Coronary artery (tissue), 2 donors: ENCODE measurements at regions not wholly inside any gene's neighbourhood (a gene's known extent, or its start where the extent isn't known, plus 50 kb on each side); places are given as distances from the start of the nearest gene placed in this dataset.

ENCODE experiments used
- DNase-seq: peaks from one replicate; pipeline ENCODE4 v3.0.0-alpha.2; 2017; ENCODE audit warnings: low spot score
- H3K27ac ChIP-seq, 2 donors: fragments of 200-600 bp; sonication (generic); one replicate each; pipeline ENCODE4 v1.5.1; 2016 to 2019
- H3K4me3 ChIP-seq: fragments of 200-600 bp; sonication (generic); 2 replicates; pipeline ENCODE4 v1.5.1; 2016; ENCODE audit warnings: mild to moderate bottlenecking, moderate library complexity
- CTCF ChIP-seq: fragments of 200-600 bp; sonication (generic); IDR thresholded peaks from one replicate; pipeline ENCODE4 v1.5.1; 2019; ENCODE audit warnings: antibody characterized with exemption

- TF ChIP-seq CTCF, result no peak
- Histone ChIP-seq H3K4me3 (no peak overlapping the region), H3K27ac (no peak overlapping the region)
- DNase-seq, result no peak
Observed at GRCh38 chr4:20091781-20092180, 159.9 kb upstream of the SLIT2 start.

GRCh38 chr4:20087522-20087911 is 164.2 kb upstream of the SLIT2 start:
- H3K27ac ChIP-seq, result no peak overlapping the region
- TF ChIP-seq CTCF, result no peak
- no peak for DNase-seq
- no peak overlapping the region for H3K4me3 ChIP-seq

GRCh38 chr4:20086799-20087521 is 164.7 kb upstream of the SLIT2 start:
- H3K27ac ChIP-seq, result no peak overlapping the region
- TF ChIP-seq CTCF, result no peak
- no peak for DNase-seq
- H3K4me3 ChIP-seq, result no peak overlapping the region

DNA sequence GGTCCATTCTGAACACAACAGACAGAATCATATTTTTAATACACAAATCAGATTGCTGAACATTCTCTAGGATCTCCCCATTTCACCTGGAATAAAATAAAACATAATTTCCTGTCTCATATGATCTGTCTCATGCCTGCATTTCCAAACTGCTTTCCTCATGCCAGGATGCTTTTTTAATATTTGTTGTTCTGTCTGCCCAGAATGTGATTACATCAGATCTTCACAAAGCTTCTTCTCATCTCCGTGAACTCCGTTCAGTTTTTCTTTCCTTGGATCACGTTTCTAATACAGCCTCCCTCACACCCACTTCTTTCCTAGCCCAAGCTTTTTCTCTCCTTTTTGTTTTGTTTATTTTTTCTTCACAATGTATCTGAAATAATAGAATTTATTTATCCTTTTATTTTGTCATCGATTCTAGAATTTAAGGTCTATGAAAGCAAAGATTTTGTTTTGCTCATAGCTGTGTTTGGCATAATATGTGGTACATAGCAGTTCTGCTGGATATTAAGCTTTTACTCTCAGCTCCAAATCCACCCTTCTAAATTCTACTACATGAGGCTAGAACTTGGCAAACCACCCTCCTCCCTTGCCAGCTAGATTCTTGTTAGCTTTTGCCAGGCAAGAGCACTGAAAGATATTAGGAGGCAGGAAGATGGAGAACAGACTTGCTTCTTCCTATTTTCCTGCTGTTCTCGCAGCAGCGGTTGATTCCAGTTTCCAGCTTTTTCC is 165.5 kb upstream of the SLIT2 start:
- no peak overlapping the region for H3K27ac ChIP-seq
- no peak overlapping the region for H3K4me3 ChIP-seq
- no peak for TF ChIP-seq CTCF
- DNase-seq, result no peak

- no peak for DNase-seq
- Histone ChIP-seq H3K4me3 (no peak overlapping the region), H3K27ac (no peak overlapping the region)
- no peak for TF ChIP-seq CTCF
Observed at GRCh38 chr4:20085653-20086052, 166.1 kb upstream of the SLIT2 start.

DNA sequence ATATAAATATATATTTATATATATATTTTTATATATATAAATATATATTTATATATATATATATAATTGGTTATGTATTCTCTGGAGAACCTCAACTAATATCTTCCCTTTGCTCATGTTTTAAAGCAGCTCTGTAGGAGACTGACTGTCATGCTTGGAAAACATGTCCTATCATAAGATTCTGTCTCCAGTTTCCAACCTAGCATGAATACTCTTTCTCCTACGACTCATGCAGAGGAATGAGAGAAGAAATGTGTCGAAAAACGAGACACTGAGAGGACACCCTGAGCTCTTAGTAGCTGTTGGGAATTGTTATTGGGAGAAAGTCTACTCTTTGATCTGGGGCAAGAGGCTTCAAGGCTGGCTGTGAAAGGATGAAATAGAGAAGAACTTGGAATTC is 166.5 kb upstream of the SLIT2 start:
- H3K27ac ChIP-seq, result no peak overlapping the region
- no peak for DNase-seq
- no peak for TF ChIP-seq CTCF
- no peak overlapping the region for H3K4me3 ChIP-seq

DNA sequence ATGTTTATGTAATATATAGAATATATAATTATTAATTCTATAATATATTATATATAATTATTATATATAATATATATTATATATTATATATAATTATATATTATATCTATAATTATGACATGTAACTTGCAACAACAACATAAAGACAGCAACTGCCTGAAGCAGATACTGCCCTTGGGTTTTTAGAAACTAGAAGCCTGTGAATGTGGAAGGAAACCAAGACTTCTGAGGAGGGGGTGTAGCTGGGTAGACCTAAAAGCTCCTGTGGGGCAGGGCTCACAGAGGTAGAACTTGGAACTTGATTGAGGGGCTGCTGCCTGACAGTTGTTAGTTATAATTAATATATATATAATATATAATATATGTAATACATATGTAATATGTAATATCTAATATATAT is 167.2 kb upstream of the SLIT2 start:
- no peak for DNase-seq
- Histone ChIP-seq H3K4me3 (no peak overlapping the region), H3K27ac (no peak overlapping the region)
- no peak for TF ChIP-seq CTCF
